ACC112 (cell line): ENCODE measurements at regions not wholly inside any gene's neighbourhood (a gene's known extent, or its start where the extent isn't known, plus 50 kb on each side); places are given as distances from the start of the nearest gene placed in this dataset.

Source experiments
- H2AFZ ChIP-seq: fragments of 200-600 bp; sonication (generic); one replicate; pipeline ENCODE4 v1.6.0; 2017; ENCODE audit warnings: antibody characterized with exemption, low read length; ENCODE audit not compliant: unreplicated experiment
- H3K27ac ChIP-seq: fragments of 200-600 bp; sonication (generic); 2 replicates; pipeline ENCODE4 v1.5.1; 2014; ENCODE audit warnings: low read depth, mild to moderate bottlenecking, antibody characterized with exemption, low read length, moderate library complexity
- H3K27me3 ChIP-seq: fragments of 200-600 bp; sonication (generic); 2 replicates; pipeline ENCODE4 v1.6.1; 2014; ENCODE audit warnings: mild to moderate bottlenecking, antibody characterized with exemption, low read length, moderate library complexity, mixed read lengths; ENCODE audit not compliant: insufficient read depth
- H3K36me3 ChIP-seq: fragments of 200-600 bp; sonication (generic); 2 replicates; pipeline ENCODE4 v1.6.1; 2016; ENCODE audit warnings: mild to moderate bottlenecking, antibody characterized with exemption, low read length, moderate library complexity, mixed read lengths; ENCODE audit not compliant: insufficient read depth
- H3K4me1 ChIP-seq: fragments of 200-600 bp; sonication (generic); one replicate; pipeline ENCODE4 v1.6.1; 2016; ENCODE audit warnings: low read length, mixed read lengths; ENCODE audit not compliant: insufficient read depth, unreplicated experiment, control insufficient read depth
- H3K4me3 ChIP-seq: fragments of 200-600 bp; sonication (generic); 2 replicates; pipeline ENCODE4 v1.5.1; 2014; ENCODE audit warnings: mild to moderate bottlenecking, low read depth, low read length
- H3K79me2 ChIP-seq: fragments of 200-600 bp; sonication (generic); one replicate; pipeline ENCODE4 v1.6.0; 2016; ENCODE audit warnings: low read length; ENCODE audit not compliant: control insufficient read depth, unreplicated experiment, insufficient read depth

DNA sequence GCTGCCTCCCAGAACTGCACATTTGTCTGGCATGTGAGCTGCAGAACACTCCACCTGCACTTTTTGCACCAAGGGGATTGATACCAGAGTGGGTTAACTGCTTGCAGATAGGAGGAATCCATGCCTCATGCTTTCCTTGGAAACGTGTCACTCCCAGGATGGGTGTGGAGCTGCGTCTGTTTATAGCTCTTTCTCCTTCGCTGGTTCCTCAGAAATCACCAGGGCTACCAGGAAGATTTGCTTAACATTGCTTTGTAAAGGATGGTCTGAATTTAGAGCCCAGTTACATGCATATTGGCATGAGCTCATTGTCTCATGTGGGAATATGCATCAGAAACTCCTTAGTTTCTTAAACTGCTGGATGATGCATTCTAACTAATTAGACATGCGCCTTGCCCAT is 234.6 kb downstream of the GADD45G start:
- no peaks in the 10 kb centered on the region for H3K36me3 ChIP-seq
- H3K27me3 ChIP-seq = no peaks in the 10 kb centered on the region
- no peaks in the 10 kb centered on the region for H3K4me1 ChIP-seq
- no peak overlapping the region for H3K27ac ChIP-seq
- H3K4me3 ChIP-seq = no peak overlapping the region
- H2AFZ ChIP-seq = no peak overlapping the region
- no peaks in the 10 kb centered on the region for H3K79me2 ChIP-seq

DNA sequence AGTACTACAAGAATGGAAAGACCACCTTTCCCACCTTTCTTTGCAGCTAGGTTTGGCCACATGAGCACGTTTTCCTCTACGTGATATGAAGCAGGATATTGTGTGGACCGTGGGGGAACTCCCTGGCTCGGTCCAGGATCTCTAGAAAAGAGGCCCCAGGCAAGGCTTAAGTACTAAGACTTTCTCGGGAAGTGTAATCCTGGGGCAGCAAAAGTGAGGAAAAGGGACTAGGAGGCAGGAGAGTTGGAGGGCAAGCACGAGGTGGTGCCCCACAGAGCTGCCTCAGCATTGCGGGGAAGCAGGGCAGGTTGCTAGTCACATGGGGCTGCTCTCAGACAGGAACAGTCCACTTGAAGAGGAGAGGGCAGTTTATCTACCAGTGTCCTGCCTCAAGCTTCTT is 235.1 kb downstream of the GADD45G start:
- Histone ChIP-seq H3K79me2 (no peaks in the 10 kb centered on the region), H3K4me1 (no peaks in the 10 kb centered on the region), H3K27ac (no peak overlapping the region), H3K4me3 (no peak overlapping the region), H3K27me3 (no peaks in the 10 kb centered on the region), H3K36me3 (no peaks in the 10 kb centered on the region), H2AFZ (no peak overlapping the region)

DNA sequence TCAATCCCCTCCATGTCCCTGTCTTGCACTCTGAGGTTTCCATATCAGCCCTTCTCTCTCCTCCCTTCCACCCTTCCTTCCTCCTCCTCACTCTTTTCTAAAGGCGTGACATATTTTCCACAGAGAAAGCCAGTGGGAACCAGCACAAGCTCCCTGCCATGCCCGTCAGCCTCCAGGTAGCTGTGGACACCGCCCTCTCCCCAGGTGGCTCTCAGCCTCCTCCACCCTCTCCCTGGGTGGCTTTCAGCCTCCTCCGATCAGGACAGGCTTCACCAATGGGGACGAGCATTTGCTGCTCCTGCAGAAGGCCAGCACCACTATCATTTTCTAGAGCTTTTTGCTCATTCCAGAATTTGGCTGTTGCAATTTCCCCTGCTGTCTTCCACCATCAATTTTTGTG is 236.6 kb downstream of the GADD45G start:
- no peak overlapping the region for H3K4me3 ChIP-seq
- no peaks in the 10 kb centered on the region for H3K36me3 ChIP-seq
- H2AFZ ChIP-seq = no peak overlapping the region
- H3K79me2 ChIP-seq = no peaks in the 10 kb centered on the region
- H3K27ac ChIP-seq = no peak overlapping the region
- no peaks in the 10 kb centered on the region for H3K4me1 ChIP-seq
- no peaks in the 10 kb centered on the region for H3K27me3 ChIP-seq

DNA sequence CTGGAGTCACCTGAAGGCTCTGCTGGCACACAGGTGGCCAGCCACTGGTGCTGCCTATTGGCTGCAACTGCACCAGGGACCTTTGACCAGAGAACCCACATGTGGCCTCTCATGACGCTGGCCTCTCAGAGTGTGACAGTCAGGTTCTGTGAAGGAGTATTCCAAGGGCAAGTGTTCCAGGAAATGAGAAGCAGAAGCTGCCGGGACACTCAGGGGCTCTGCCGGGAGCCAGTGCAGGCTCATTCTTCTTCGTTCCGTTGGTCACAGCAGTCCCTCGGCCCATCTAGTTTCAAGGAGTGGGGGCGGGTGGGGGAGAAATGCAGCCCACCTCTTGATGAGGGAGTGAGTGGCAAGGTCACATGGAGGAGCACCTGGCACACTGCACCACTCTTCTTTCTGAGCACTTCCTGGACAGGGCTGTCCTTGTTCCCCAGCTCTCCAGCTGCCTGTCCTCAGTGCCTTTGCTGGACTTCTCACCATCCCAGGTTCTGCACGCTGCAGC is 237.5 kb downstream of the GADD45G start:
- no peak overlapping the region for H3K27ac ChIP-seq
- H3K27me3 ChIP-seq = no peaks in the 10 kb centered on the region
- no peaks in the 10 kb centered on the region for H3K4me1 ChIP-seq
- H2AFZ ChIP-seq = no peak overlapping the region
- H3K79me2 ChIP-seq = no peaks in the 10 kb centered on the region
- no peaks in the 10 kb centered on the region for H3K36me3 ChIP-seq
- H3K4me3 ChIP-seq = no peak overlapping the region

DNA sequence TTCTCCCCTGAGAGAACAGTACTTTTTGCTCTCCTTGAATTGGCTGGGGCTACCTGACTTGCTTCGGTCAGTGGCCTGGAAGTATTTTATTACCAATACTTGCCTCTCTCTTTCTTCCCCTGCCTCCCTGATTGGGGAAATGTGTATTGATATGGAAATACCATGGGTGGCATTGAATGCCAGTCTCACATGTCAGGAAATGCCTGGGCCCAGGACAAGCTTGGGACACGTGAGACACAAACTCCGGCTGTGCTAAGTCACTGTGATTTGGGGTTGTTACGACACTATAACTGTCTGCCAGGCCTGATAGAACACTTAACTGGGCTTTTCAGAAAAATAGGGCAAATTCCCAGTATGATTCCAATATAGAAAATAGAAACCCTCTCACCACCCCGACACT is 238.3 kb downstream of the GADD45G start:
- Histone ChIP-seq H3K36me3 (no peaks in the 10 kb centered on the region), H3K79me2 (no peaks in the 10 kb centered on the region)

DNA sequence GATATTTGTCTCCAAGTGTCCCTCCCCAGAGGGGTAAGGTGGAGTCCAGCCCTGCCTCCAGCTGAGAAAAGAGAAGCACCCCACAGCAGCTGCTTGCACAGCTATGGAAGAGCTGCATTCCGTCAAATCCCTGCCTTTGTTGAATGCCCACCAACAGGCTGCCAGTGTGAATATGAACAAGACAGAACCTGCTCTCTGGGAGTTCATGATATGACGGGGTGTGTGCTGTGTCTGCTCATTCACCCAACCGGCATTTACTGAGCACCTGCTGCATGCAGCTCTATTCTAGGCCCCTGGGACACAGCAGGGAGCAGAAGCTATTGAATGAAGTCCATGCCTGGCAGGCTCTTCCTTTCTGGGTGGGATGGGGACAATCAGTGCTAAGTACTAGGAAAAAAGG is 238.8 kb downstream of the GADD45G start:
- Histone ChIP-seq H3K27me3 (no peaks in the 10 kb centered on the region), H2AFZ (no peak overlapping the region), H3K4me1 (no peaks in the 10 kb centered on the region), H3K27ac (no peak overlapping the region), H3K4me3 (no peak overlapping the region), H3K79me2 (no peaks in the 10 kb centered on the region), H3K36me3 (no peaks in the 10 kb centered on the region)

More for the DNA sequence above, 238.3 kb downstream of the GADD45G start:
- Histone ChIP-seq H2AFZ (no peak overlapping the region), H3K27me3 (no peaks in the 10 kb centered on the region), H3K4me3 (no peak overlapping the region), H3K27ac (no peak overlapping the region), H3K4me1 (no peaks in the 10 kb centered on the region)

DNA sequence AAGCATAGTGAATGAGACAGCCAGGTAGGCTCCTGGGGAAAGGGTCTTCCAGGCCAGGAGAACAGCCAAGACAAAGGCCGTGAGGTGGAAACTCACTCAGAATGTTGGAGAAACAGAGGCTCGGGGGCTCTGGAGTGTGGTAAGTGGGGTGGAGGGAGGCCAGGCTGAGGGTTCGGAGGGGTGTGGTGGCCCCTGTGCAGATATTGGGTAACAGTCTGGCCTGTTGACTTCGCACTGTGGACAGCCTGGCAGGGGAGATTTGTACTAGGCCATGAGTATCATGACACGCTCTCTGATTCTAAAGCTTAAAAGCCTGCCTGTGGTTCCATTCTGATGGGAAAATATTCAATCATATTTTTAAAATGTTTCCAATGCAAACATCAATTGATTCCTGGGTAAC is 239.3 kb downstream of the GADD45G start:
- H3K36me3 ChIP-seq = no peaks in the 10 kb centered on the region

DNA sequence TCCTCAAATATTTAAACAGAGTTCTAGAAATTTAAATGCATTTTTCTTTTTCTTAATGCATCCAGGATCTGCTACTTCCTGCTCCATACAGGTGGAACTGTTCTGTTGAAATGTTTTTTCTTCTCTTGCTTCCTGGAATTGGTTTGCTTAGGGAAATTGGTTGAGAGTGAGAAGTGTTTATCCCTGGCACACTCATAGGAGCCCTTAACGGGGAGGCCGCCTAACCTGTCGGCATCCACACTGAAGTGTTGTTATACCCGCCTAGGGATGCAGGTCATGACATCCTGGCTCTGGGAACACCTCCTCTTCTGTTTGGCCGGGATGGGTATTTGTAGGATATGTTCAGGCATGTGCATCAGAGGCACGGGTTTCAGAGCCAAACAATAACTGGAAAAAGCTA is 239.7 kb downstream of the GADD45G start:
- Histone ChIP-seq H2AFZ (no peak overlapping the region), H3K4me1 (no peaks in the 10 kb centered on the region), H3K27me3 (no peaks in the 10 kb centered on the region), H3K27ac (no peak overlapping the region), H3K36me3 (no peaks in the 10 kb centered on the region), H3K4me3 (no peak overlapping the region), H3K79me2 (no peaks in the 10 kb centered on the region)

More for the DNA sequence above, 239.3 kb downstream of the GADD45G start:
- Histone ChIP-seq H2AFZ (no peak overlapping the region), H3K4me3 (no peak overlapping the region), H3K79me2 (no peaks in the 10 kb centered on the region), H3K27me3 (no peaks in the 10 kb centered on the region), H3K27ac (no peak overlapping the region), H3K4me1 (no peaks in the 10 kb centered on the region)

DNA sequence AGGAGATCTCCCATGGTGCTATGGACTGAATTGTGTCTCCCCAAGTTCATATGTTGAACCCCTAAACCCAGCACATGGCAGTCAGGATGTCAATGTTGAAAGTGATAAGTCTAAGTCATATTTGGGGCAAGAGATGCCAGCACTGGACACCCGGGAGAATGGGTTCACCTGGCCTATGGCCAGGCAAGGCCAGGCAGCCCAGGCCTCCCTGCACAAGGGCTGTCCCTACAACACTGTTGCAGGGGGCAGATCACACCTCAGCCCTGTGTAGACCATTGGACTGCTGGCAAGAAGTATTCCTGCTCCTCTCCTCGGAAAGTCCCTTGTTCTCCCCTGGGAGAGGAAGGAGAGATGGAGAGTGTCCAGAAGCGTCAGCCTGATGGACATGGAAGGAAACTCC is 240.5 kb downstream of the GADD45G start:
- H3K27me3 ChIP-seq = no peaks in the 10 kb centered on the region
- H3K4me1 ChIP-seq = no peaks in the 10 kb centered on the region
- H3K36me3 ChIP-seq = no peaks in the 10 kb centered on the region
- H3K27ac ChIP-seq = no peak overlapping the region
- no peak overlapping the region for H2AFZ ChIP-seq
- no peaks in the 10 kb centered on the region for H3K79me2 ChIP-seq
- H3K4me3 ChIP-seq = no peak overlapping the region

DNA sequence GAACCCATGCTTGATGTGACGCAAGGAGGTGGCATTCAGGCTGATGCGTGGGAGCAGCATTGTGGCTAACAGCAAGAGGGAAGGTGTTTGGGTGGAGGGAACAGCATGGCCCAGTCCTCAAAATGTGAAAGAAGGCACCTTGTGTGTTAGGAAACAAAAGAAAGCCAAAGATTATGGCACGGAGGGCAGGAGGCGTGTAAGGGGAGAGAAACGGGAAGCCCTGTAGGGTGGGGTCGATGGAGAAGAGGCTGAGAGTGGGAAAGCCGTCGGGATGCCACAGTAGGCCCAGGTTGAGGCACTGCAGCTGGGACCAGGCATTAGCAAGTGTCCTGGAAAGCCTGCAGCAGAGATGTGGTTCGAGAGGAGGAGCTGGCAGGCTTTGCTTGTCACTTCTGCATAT is 241.1 kb downstream of the GADD45G start:
- Histone ChIP-seq H2AFZ (no peak overlapping the region), H3K4me1 (no peaks in the 10 kb centered on the region), H3K79me2 (no peaks in the 10 kb centered on the region), H3K4me3 (no peak overlapping the region), H3K27me3 (no peaks in the 10 kb centered on the region), H3K36me3 (no peaks in the 10 kb centered on the region), H3K27ac (no peak overlapping the region)

DNA sequence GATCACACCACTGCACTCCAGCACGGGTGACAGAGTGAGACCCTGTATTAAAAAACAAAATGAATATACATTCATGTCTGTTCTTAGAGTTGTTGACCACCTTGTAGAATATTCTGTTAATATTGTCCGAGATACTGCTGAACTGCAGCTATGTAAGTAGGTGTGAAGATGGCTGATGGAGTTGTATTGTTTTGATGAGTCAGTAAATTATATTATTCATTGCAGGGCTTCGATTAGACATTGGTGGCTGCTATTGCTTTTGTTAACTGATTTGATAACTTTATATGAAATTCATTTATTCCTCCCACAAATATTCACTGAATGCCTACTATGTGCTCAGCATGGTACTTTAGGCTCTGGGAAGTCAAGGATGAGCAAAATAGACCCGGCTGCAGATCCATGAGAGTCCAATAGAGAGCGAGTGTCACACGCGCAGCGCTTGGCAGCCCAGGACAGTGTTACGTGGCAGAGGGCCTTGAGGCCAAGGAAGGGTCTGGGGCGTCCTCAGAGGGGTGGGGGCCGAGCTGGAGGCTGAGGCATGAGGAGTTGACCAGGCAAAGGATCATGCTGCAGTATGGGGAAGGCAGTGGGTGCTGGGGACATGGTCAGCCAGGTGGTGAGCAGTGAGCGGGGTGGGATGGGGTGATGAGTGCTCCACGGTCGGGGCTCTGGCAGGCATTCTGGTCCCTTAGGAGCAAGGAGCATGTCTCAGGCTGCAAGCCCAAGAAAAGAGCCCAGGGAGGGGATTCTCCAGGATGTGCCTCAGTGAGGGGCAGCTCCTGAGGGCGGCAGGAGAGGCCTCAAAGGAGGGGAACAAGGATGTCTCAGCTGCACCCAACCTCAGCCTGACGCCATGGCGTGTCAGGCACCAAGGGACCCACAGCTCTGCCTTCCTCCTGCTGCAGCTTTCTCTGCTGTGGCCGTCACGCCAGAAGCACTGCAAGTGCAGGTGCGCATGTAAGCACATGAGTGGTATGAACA is 243.5 kb downstream of the GADD45G start:
- no peak overlapping the region for H2AFZ ChIP-seq
- H3K79me2 ChIP-seq = no peaks in the 10 kb centered on the region
- H3K4me1 ChIP-seq = no peaks in the 10 kb centered on the region
- H3K27ac ChIP-seq = no peak overlapping the region
- H3K4me3 ChIP-seq = no peak overlapping the region
- H3K27me3 ChIP-seq = no peaks in the 10 kb centered on the region
- H3K36me3 ChIP-seq = no peaks in the 10 kb centered on the region
